OCI-LY7 (cell line): ENCODE measurements at regions not wholly inside any gene's neighbourhood (a gene's known extent, or its start where the extent isn't known, plus 50 kb on each side); places are given as distances from the start of the nearest gene placed in this dataset.

Source experiments
- BruUV-seq: library from RNA; stranded (reverse); fragments of 400-500 nt; replicated peaks from 2 replicates; lab custom pipeline; 2021; lab: Mats Ljungman, UMichigan
- CTCF ChIA-PET: fragments of 300-600 bp; sonication (Branson Sonifier 250); formaldehyde crosslinking; loops from one replicate; lab custom pipeline; 2022; ENCODE audit warnings: antibody characterized with exemption; ENCODE audit not compliant: unreplicated experiment; lab: Charles Lee
- POLR2A ChIA-PET: fragments of 300-600 bp; sonication (Branson Sonifier 250); formaldehyde crosslinking; loops from one replicate; lab custom pipeline; 2022; ENCODE audit warnings: antibody characterized with exemption; lab: Charles Lee
- DNase-seq: peaks from one replicate; pipeline ENCODE4 v3.0.0-alpha.2; 2015; ENCODE audit warnings: low spot score
- H2AFZ ChIP-seq: fragments of 200-600 bp; sonication (generic), shearing (Covaris generic); 2 replicates; pipeline ENCODE4 v1.6.1; 2014; ENCODE audit warnings: mild to moderate bottlenecking, antibody characterized with exemption, low read length, moderate library complexity
- H3K27ac ChIP-seq: fragments of 200-600 bp; sonication (generic); 2 replicates; pipeline ENCODE4 v1.5.1; 2014; ENCODE audit warnings: mixed run types, low read depth, mild to moderate bottlenecking, moderate library complexity, low read length, inconsistent platforms; ENCODE audit not compliant: poor library complexity, severe bottlenecking
- H3K36me3 ChIP-seq: fragments of 200-600 bp; sonication (generic); 2 replicates; pipeline ENCODE4 v1.6.1; 2014; ENCODE audit warnings: mild to moderate bottlenecking, antibody characterized with exemption, low read length, moderate library complexity, mixed read lengths; ENCODE audit not compliant: insufficient read depth
- H3K4me1 ChIP-seq: fragments of 200-600 bp; sonication (generic); 2 replicates; pipeline ENCODE4 v1.5.1; 2014; ENCODE audit warnings: mild to moderate bottlenecking, low read length; ENCODE audit not compliant: insufficient read depth, poor library complexity, severe bottlenecking
- H3K4me2 ChIP-seq: fragments of 200-600 bp; sonication (generic); 2 replicates; pipeline ENCODE4 v1.6.1; 2014; ENCODE audit warnings: mild to moderate bottlenecking, low read length
- H3K4me3 ChIP-seq: fragments of 200-600 bp; sonication (generic); 2 replicates; pipeline ENCODE4 v1.5.1; 2014; ENCODE audit warnings: mild to moderate bottlenecking, low read depth, low read length; ENCODE audit not compliant: poor library complexity, severe bottlenecking
- H3K79me2 ChIP-seq: fragments of 200-600 bp; sonication (generic); 2 replicates; pipeline ENCODE4 v1.6.1; 2016; ENCODE audit warnings: low read depth, mild to moderate bottlenecking, low read length, moderate library complexity, mixed read lengths; ENCODE audit not compliant: insufficient read depth
- H3K9me2 ChIP-seq: fragments of 200-600 bp; sonication (generic); 2 replicates; pipeline ENCODE4 v1.6.1; 2016; ENCODE audit warnings: mild to moderate bottlenecking, low read length, mixed read lengths; ENCODE audit not compliant: insufficient read depth
- H3K9me3 ChIP-seq: fragments of 200-600 bp; sonication (generic); 2 replicates; pipeline ENCODE4 v1.6.1; 2014; ENCODE audit warnings: mild to moderate bottlenecking, mixed run types, low read length, mixed read lengths
- H4K20me1 ChIP-seq: fragments of 200-600 bp; sonication (generic); 2 replicates; pipeline ENCODE4 v1.6.1; 2014; ENCODE audit warnings: mild to moderate bottlenecking, antibody characterized with exemption, low read length, moderate library complexity, mixed read lengths; ENCODE audit not compliant: insufficient read depth
- CTCF ChIP-seq: fragments of 200-600 bp; sonication (generic); conservative IDR thresholded peaks from 2 replicates; pipeline ENCODE4 v1.5.1; 2014; ENCODE audit warnings: mild to moderate bottlenecking, antibody characterized with exemption, low read length, moderate library complexity, mixed read lengths
- EZH2phosphoT487 ChIP-seq: fragments of 200-600 bp; sonication (generic); IDR thresholded peaks from 2 replicates; pipeline ENCODE4 v1.6.1; 2018; ENCODE audit warnings: low read depth, borderline replicate concordance, mild to moderate bottlenecking, mixed run types, antibody characterized with exemption, low read length, moderate library complexity, mixed read lengths
- intact Hi-C: fragments of 100-400 bp; cut with micrococcal nuclease; formaldehyde crosslinking; loops from one replicate; pipeline ENCODE4 v1.10.0; 2022; ENCODE audit not compliant: unreplicated experiment

- intact Hi-C loops = no loop called here
- TF ChIP-seq CTCF = no peak
- no peak for TF ChIP-seq EZH2phosphoT487
- no peak overlapping the region for H3K4me3 ChIP-seq
Observed at GRCh38 chr5:114265432-114266060, 96.3 kb upstream of the KCNN2 start.

GRCh38 chr5:114266374-114266773 is 95.5 kb upstream of the KCNN2 start:
- Histone ChIP-seq H3K4me1 (no peaks in the 10 kb centered on the region), H3K4me3 (no peak overlapping the region), H3K79me2 (no peaks in the 10 kb centered on the region), H3K4me2 (no peak overlapping the region), H2AFZ (no peak overlapping the region), H3K9me2 (no peaks in the 10 kb centered on the region), H3K27ac (no peak overlapping the region), H3K9me3 (no peaks in the 10 kb centered on the region), H4K20me1 (no peaks in the 10 kb centered on the region), H3K36me3 (no peaks in the 10 kb centered on the region)
- TF ChIP-seq CTCF = no peak
- CTCF ChIA-PET = no interaction called here
- no TSS peak for BruUV-seq
- DNase-seq = no peak
- POLR2A ChIA-PET = interaction anchor here (0.6 kb wide), 1 partner anchor 14 kb away, joined by 3 read pairs; no protein-coding TSS in a partner anchor
- intact Hi-C loops = no loop called here

More at GRCh38 chr5:114265432-114266060, 96.3 kb upstream of the KCNN2 start:
- Histone ChIP-seq H2AFZ (no peak overlapping the region), H3K9me2 (no peaks in the 10 kb centered on the region), H3K79me2 (no peaks in the 10 kb centered on the region), H3K36me3 (no peaks in the 10 kb centered on the region), H4K20me1 (no peaks in the 10 kb centered on the region), H3K4me2 (no peak overlapping the region), H3K27ac (no peak overlapping the region), H3K4me1 (no peaks in the 10 kb centered on the region), H3K9me3 (no peaks in the 10 kb centered on the region)
- CTCF ChIA-PET = no interaction called here
- no TSS peak for BruUV-seq
- POLR2A ChIA-PET = interaction anchor here (0.6 kb wide), 1 partner anchor 848 kb away, joined by 3 read pairs; no protein-coding TSS in a partner anchor
- DNase-seq = no peak

DNA sequence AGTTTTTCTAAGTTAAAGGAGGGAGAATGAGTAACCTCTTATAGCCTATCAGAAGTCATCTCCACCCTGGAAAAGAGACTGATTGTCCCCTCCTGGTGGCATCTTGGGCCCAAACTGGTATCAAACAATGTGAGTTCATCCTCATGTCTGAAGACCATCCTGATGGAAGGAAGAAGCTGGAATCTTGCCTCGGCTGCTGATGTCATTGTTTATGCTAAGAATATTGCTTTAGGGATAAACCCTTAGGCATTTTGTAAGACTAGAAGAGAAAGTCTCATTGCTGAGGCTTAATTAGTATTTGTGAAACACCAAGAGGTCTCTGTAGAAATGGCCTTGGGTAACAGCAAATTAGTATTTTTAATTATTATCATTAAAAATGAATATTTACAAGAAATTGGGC is 65.7 kb upstream of the KCNN2 start:
- H3K27ac ChIP-seq = no peak overlapping the region
- no peaks in the 10 kb centered on the region for H4K20me1 ChIP-seq
- no peaks in the 10 kb centered on the region for H3K79me2 ChIP-seq
- no peak for TF ChIP-seq CTCF
- no peak for TF ChIP-seq EZH2phosphoT487
- no peaks in the 10 kb centered on the region for H3K4me1 ChIP-seq
- H3K4me3 ChIP-seq = no peak overlapping the region
- no peaks in the 10 kb centered on the region for H3K9me2 ChIP-seq
- no peak overlapping the region for H2AFZ ChIP-seq
- ChIA-PET CTCF (no interaction called here), POLR2A (no interaction called here)
- intact Hi-C loops = no loop called here
- H3K4me2 ChIP-seq = no peak overlapping the region
- H3K36me3 ChIP-seq = no peaks in the 10 kb centered on the region
- DNase-seq = no peak
- BruUV-seq = no TSS peak
- no peaks in the 10 kb centered on the region for H3K9me3 ChIP-seq
